AG04450 (cell line): ENCODE measurements at regions not wholly inside any gene's neighbourhood (a gene's known extent, or its start where the extent isn't known, plus 50 kb on each side); places are given as distances from the start of the nearest gene placed in this dataset.

Experiments
- CTCF ChIA-PET: fragments of 300-600, 350-600 bp; formaldehyde crosslinking; extraction: SDS; loops from one replicate; lab custom pipeline; 2022; ENCODE audit warnings: antibody characterized with exemption, inconsistent platforms; lab: Charles Lee
- POLR2A ChIA-PET: fragments of 350-600 bp; formaldehyde crosslinking; extraction: SDS; loops from one replicate; lab custom pipeline; 2021; ENCODE audit warnings: antibody characterized with exemption, inconsistent platforms; lab: Yijun Ruan, JAX
- DNase-seq: peaks from one replicate; pipeline ENCODE4 v3.0.0-alpha.2; 2011; ENCODE audit warnings: low read depth, low spot score
- H3K27ac ChIP-seq: one replicate; pipeline ENCODE4 v1.5.1; 2012; ENCODE audit warnings: low read depth, low read length, control low read depth
- H3K27me3 ChIP-seq: one replicate; pipeline ENCODE4 v1.6.0; 2012; ENCODE audit warnings: low read length; ENCODE audit not compliant: control insufficient read depth, insufficient read depth
- H3K4me3 ChIP-seq: 2 replicates; pipeline ENCODE4 v1.5.1; 2011; ENCODE audit warnings: mild to moderate bottlenecking, low read depth, low read length, control low read depth
- H3K9me3 ChIP-seq: 2 replicates; pipeline ENCODE4 v1.5.1; 2012; ENCODE audit warnings: low read length; ENCODE audit not compliant: control insufficient read depth, insufficient read depth
- TF ChIP-seq, protein P1 (sequence below): IDR thresholded peaks from 2 replicates; pipeline ENCODE4 v1.5.1; 2011; ENCODE audit warnings: low read depth, low read length, control low read depth, inconsistent platforms

DNA sequence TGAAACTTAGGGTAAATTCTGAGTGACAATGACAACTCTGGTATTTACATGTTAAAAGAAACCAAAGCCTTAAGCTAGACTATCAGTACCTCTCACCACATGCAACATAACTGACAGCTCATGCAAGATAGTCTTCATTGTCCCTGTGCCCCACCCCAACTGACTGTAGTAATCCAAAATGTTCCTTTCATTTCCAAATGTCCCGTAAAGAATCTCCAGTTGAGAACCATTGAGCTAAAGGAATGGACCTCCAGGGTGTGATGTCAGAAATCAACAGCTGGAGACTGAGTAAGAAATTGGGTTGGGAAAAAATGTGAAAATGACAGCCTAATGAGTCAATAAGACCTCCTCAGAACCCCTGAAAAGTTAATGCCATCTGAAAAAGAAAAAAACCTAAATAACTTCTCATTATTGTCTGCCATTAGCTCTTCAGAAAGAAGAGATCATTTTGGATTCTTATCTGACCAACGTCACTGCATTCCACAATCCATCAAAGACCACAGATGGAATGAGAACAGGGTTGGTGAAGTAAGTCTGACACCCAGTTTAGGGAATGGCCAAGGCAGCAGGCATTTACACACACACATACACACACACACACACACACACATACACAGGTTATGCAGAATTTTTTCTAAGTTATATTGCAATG is 51.7 kb upstream of the ACVR2A start:
- no peak overlapping the region for H3K27ac ChIP-seq
- no peak for DNase-seq
- CTCF ChIA-PET, result no interaction called here

DNA sequence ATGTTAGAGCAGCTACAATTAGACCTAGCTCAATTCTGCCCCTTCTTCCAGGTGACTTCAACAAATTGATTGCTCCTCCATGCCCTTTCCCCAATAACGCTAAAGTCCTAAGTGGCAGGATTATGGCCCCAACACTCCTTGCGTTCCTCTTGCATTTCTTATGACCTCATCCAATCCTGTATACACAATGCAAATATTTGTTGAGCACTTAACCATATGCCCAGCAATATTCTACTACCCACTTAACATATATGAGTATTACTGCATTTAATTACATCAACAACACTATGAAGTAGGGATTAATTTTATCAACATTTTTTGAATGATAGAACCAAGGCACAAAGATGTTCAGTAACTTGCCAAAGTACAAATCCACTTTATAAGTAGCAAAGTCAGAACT is 54.2 kb upstream of the ACVR2A start:
- TF ChIP-seq, protein P1, sequence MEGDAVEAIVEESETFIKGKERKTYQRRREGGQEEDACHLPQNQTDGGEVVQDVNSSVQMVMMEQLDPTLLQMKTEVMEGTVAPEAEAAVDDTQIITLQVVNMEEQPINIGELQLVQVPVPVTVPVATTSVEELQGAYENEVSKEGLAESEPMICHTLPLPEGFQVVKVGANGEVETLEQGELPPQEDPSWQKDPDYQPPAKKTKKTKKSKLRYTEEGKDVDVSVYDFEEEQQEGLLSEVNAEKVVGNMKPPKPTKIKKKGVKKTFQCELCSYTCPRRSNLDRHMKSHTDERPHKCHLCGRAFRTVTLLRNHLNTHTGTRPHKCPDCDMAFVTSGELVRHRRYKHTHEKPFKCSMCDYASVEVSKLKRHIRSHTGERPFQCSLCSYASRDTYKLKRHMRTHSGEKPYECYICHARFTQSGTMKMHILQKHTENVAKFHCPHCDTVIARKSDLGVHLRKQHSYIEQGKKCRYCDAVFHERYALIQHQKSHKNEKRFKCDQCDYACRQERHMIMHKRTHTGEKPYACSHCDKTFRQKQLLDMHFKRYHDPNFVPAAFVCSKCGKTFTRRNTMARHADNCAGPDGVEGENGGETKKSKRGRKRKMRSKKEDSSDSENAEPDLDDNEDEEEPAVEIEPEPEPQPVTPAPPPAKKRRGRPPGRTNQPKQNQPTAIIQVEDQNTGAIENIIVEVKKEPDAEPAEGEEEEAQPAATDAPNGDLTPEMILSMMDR, result no peak
- no peak for DNase-seq
- CTCF ChIA-PET, result no interaction called here
- no peak overlapping the region for H3K27ac ChIP-seq
- H3K9me3 ChIP-seq, result no peaks in the 10 kb centered on the region
- POLR2A ChIA-PET, result no interaction called here
- no peaks in the 10 kb centered on the region for H3K27me3 ChIP-seq
- no peak overlapping the region for H3K4me3 ChIP-seq

More for the DNA sequence above, 51.7 kb upstream of the ACVR2A start:
- H3K9me3 ChIP-seq, result no peaks in the 10 kb centered on the region
- POLR2A ChIA-PET, result no interaction called here
- TF ChIP-seq, protein P1, result no peak
- H3K27me3 ChIP-seq, result no peaks in the 10 kb centered on the region
- no peak overlapping the region for H3K4me3 ChIP-seq

DNA sequence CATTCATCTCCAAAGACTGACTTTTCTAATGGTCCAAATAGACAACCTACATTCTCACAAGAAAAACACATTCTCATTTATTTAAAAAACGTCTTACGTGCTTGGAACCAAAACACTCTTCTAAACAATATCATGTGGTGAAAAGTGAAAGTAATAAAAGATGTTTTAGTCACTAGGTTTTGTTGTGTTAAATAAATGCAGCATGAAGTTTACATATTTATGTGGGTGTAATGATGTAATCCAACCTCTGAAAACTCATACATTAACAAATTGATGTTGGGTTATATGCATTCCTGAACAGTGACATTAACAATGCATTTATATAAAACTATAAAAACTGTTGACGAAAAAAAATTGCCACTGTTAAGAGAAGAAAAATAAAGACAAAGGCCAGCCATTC is 55.1 kb upstream of the ACVR2A start:
- TF ChIP-seq, protein P1, result no peak
- Histone ChIP-seq H3K27ac (no peak overlapping the region), H3K4me3 (no peak overlapping the region), H3K9me3 (no peaks in the 10 kb centered on the region), H3K27me3 (no peaks in the 10 kb centered on the region)
- ChIA-PET POLR2A (no interaction called here), CTCF (no interaction called here)
- no peak for DNase-seq

DNA sequence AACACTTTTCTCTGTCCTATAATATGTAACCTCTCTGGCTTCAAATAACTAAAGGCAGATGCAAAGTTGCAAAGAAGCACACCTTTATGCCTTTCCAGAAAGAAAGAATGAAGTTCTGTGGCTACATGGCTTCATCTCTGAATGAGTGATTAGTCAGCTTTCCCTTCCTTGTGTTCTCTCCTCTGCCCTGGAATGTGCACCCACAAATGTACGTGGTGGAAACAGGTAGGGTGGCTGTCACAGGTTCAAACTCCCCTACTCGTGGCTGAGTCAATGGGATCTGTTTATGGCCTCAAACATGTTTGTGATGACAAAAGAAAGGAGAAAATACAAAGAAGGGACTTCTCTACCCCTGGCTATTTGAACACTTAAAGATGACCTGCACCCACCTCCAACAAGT is 55.5 kb upstream of the ACVR2A start:
- Histone ChIP-seq H3K4me3 (no peak overlapping the region), H3K9me3 (no peaks in the 10 kb centered on the region), H3K27ac (no peak overlapping the region), H3K27me3 (no peaks in the 10 kb centered on the region)
- TF ChIP-seq, protein P1, result no peak
- CTCF ChIA-PET, result no interaction called here
- POLR2A ChIA-PET, result no interaction called here
- no peak for DNase-seq

DNA sequence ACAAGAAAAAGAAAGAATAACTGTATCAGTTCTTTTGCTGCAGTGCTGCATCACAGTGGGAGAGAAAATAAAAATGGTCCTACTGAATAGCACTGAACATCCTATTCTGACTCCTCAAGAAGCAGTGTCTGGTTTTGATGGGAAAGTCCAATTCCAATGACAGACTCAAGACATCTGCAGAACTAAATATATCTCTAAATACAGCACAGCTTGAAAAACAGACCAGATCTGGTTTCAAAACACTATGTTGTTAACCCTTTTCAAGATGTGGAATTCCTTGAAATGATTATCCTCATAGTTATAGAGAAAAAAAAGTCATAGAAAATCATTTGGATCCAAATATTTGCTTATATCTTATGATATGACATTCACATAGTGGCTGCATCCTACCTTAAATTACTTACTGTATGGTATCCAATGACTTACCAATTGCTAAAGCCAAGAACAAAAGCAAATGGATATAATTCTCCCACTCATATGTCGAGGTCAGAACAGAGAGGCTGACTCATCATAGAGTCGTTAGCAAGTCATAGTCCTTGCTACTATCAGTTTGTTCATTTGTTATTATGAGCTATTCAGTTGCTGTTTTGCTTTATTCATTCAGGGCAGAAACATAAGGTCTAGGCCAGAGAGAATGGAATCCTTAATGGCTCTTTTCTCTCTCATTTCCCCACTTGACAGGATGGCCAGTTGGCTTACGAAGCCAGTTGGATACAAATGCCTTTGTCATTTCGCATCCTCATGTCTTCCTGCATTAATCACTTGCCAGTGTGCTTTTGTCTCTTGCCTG is 62.5 kb upstream of the ACVR2A start:
- Histone ChIP-seq H3K27me3 (no peaks in the 10 kb centered on the region), H3K9me3 (no peaks in the 10 kb centered on the region), H3K4me3 (no peak overlapping the region), H3K27ac (no peak overlapping the region)
- TF ChIP-seq, protein P1, result no peak
- ChIA-PET CTCF (no interaction called here), POLR2A (no interaction called here)
- DNase-seq, result no peak
